LoVo (cell line): ENCODE measurements at regions not wholly inside any gene's neighbourhood (a gene's known extent, or its start where the extent isn't known, plus 50 kb on each side); places are given as distances from the start of the nearest gene placed in this dataset.

Experiments used
- DNase-seq: peaks from one replicate; pipeline ENCODE4 v3.0.0-alpha.2; 2016; ENCODE audit warnings: low spot score

- DNase-seq, result peak; percentile 82
Measured at GRCh38 chr12:115506822-115507559, 770.5 kb downstream of the MED13L start.

GRCh38 chr12:115504306-115505290, 772.9 kb downstream of the MED13L start:
- DNase-seq, result no peak

GRCh38 chr12:115500872-115501271, 776.6 kb downstream of the MED13L start:
- no peak for DNase-seq

GRCh38 chr12:115495300-115495699, 782.2 kb downstream of the MED13L start:
- no peak for DNase-seq

GRCh38 chr12:115492553-115492952, 784.9 kb downstream of the MED13L start:
- DNase-seq, result no peak

- DNase-seq, result no peak
Measured at GRCh38 chr12:115491511-115492250, 785.8 kb downstream of the MED13L start.

- no peak for DNase-seq
Measured at GRCh38 chr12:115489253-115489652, 788.2 kb downstream of the MED13L start.

- DNase-seq, result no peak
Measured at GRCh38 chr12:115485967-115486366, 791.5 kb downstream of the MED13L start.

- DNase-seq, result no peak
Measured at GRCh38 chr12:115485503-115485902, 792.0 kb downstream of the MED13L start.

GRCh38 chr12:115482943-115483342, 794.5 kb downstream of the MED13L start:
- DNase-seq, result no peak

- no peak for DNase-seq
Measured at GRCh38 chr12:115481141-115481540, 796.4 kb downstream of the MED13L start.

- no peak for DNase-seq
Measured at GRCh38 chr12:115478505-115478904, 794.5 kb upstream of the TBX3 start.

- DNase-seq, result peak; percentile 92
Measured at GRCh38 chr12:115474539-115475353, 790.8 kb upstream of the TBX3 start.

GRCh38 chr12:115473257-115473956, 789.4 kb upstream of the TBX3 start:
- DNase-seq, result peak; percentile 56

GRCh38 chr12:115472852-115473251, 788.9 kb upstream of the TBX3 start:
- DNase-seq, result no peak

- DNase-seq, result no peak
Measured at GRCh38 chr12:115470977-115471376, 787.0 kb upstream of the TBX3 start.

GRCh38 chr12:115470526-115470925, 786.6 kb upstream of the TBX3 start:
- DNase-seq, result no peak

- peak; percentile 76 for DNase-seq
Measured at GRCh38 chr12:115468087-115468510, 784.1 kb upstream of the TBX3 start.

- no peak for DNase-seq
Measured at GRCh38 chr12:115467531-115467930, 783.6 kb upstream of the TBX3 start.

GRCh38 chr12:115466076-115466475, 782.1 kb upstream of the TBX3 start:
- DNase-seq, result no peak

- no peak for DNase-seq
Measured at GRCh38 chr12:115464661-115465060, 780.7 kb upstream of the TBX3 start.
